ENCODE measurements at regions not wholly inside any gene's neighbourhood (a gene's known extent, or its start where the extent isn't known, plus 50 kb on each side); places are given as distances from the start of the nearest gene placed in this dataset.
A peak's percentile ranks its signal among the peaks of the same experiment; 100 is the strongest.

GRCh38 chr3:156760333-156760732 lies 65.8 kb upstream of the LEKR1 start:
- DNase-seq (ENCODE audit: low read depth) = no peak
- ChIA-PET CTCF (interaction anchor here (0.7 to 3.8 kb wide), 2 partner anchors 8 to 307 kb away, joined by 4 to 17 read pairs; no protein-coding TSS in a partner anchor), POLR2A (interaction anchor here (0.6 kb wide), 1 partner anchor 149 kb away, joined by 5 read pairs; no protein-coding TSS in a partner anchor)
- TF ChIP-seq, protein P1, sequence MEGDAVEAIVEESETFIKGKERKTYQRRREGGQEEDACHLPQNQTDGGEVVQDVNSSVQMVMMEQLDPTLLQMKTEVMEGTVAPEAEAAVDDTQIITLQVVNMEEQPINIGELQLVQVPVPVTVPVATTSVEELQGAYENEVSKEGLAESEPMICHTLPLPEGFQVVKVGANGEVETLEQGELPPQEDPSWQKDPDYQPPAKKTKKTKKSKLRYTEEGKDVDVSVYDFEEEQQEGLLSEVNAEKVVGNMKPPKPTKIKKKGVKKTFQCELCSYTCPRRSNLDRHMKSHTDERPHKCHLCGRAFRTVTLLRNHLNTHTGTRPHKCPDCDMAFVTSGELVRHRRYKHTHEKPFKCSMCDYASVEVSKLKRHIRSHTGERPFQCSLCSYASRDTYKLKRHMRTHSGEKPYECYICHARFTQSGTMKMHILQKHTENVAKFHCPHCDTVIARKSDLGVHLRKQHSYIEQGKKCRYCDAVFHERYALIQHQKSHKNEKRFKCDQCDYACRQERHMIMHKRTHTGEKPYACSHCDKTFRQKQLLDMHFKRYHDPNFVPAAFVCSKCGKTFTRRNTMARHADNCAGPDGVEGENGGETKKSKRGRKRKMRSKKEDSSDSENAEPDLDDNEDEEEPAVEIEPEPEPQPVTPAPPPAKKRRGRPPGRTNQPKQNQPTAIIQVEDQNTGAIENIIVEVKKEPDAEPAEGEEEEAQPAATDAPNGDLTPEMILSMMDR (IDR thresholded peaks at IDR 0.05; ENCODE audit: insufficient read depth, low read depth, low read length) = no peak
- Histone ChIP-seq H3K4me3 (ENCODE audit: low read depth, low read length) (no peak overlapping the region), H3K36me3 (ENCODE audit: control insufficient read depth, insufficient read depth, low read length) (no peaks in the 10 kb centered on the region), H3K27me3 (ENCODE audit: control insufficient read depth, insufficient read depth, low read length) (no peaks in the 10 kb centered on the region)

GRCh38 chr3:156761007-156761406 lies 65.1 kb upstream of the LEKR1 start:
- TF ChIP-seq, protein P1 (IDR thresholded peaks at IDR 0.05; ENCODE audit: insufficient read depth, low read depth, low read length) = no peak
- DNase-seq (ENCODE audit: low read depth) = no peak
- H3K36me3 ChIP-seq (ENCODE audit: control insufficient read depth, insufficient read depth, low read length) = no peaks in the 10 kb centered on the region
- no peak overlapping the region for H3K4me3 ChIP-seq (ENCODE audit: low read depth, low read length)
- no peaks in the 10 kb centered on the region for H3K27me3 ChIP-seq (ENCODE audit: control insufficient read depth, insufficient read depth, low read length)
- ChIA-PET POLR2A (interaction anchor here (0.6 kb wide), 1 partner anchor 148 kb away, joined by 5 read pairs; no protein-coding TSS in a partner anchor), CTCF (interaction anchor here (1.5 to 3.8 kb wide), 2 partner anchors 9 to 23 kb away, joined by 4 to 17 read pairs; no protein-coding TSS in a partner anchor)

DNA sequence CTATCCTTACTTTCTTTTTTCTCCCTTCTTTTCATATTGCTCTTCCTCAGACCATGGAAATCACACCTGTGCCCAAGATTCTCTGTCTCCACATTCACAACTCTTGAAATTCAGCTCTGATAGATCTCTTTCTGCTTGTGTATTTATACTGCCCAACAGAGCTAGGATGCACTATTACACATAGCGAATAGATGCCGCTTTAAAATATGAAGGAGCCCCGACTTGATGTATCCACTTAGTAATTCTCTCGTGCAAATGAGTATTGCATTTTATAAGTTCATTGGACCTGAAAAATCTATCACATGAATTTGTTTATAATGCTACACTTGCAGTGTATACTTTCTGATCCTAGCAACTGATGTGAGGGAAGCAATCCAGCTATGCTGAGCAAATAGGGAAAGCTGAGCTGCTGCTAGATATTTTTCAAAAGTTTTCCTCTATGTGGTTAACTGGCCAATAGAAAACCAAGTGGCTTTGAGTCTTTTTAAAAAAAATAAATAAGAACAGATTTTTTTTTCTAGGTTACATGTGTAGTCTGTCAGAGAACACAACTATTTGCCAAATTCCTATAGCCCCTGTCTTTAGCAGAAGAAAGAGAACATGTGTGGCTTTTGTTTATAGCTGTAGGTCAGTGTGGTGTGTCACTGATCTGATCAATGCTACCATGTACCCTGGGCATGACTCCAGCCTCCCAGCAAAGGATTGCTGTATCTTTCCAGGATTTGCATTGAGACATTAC lies 64.3 kb upstream of the LEKR1 start:
- no peak overlapping the region for H3K4me3 ChIP-seq (ENCODE audit: low read depth, low read length)
- TF ChIP-seq, protein P1 (IDR thresholded peaks at IDR 0.05; ENCODE audit: insufficient read depth, low read depth, low read length) = no peak
- no peak for DNase-seq (ENCODE audit: low read depth)
- no peaks in the 10 kb centered on the region for H3K27me3 ChIP-seq (ENCODE audit: control insufficient read depth, insufficient read depth, low read length)
- POLR2A ChIA-PET = interaction anchor here (1.7 kb wide), 1 partner anchor 11 kb away, joined by 4 read pairs; no protein-coding TSS in a partner anchor
- CTCF ChIA-PET = interaction anchor here (1.4 to 3.8 kb wide), 3 partner anchors 10 to 375 kb away, joined by 4 to 17 read pairs (median 4); no protein-coding TSS in a partner anchor
- no peaks in the 10 kb centered on the region for H3K36me3 ChIP-seq (ENCODE audit: control insufficient read depth, insufficient read depth, low read length)

- ChIA-PET POLR2A (interaction anchor here (0.5 to 1.7 kb wide), 3 partner anchors 12 to 210 kb away, joined by 3 to 4 read pairs (median 4); no protein-coding TSS in a partner anchor), CTCF (interaction anchor here (1.4 to 3.8 kb wide), 2 partner anchors 11 to 374 kb away, joined by 4 to 17 read pairs; no protein-coding TSS in a partner anchor)
- H3K4me3 ChIP-seq (ENCODE audit: low read depth, low read length) = no peak overlapping the region
- no peaks in the 10 kb centered on the region for H3K27me3 ChIP-seq (ENCODE audit: control insufficient read depth, insufficient read depth, low read length)
- TF ChIP-seq, protein P1 (IDR thresholded peaks at IDR 0.05; ENCODE audit: insufficient read depth, low read depth, low read length) = no peak
- DNase-seq (ENCODE audit: low read depth) = peak; percentile 51
- H3K36me3 ChIP-seq (ENCODE audit: control insufficient read depth, insufficient read depth, low read length) = no peaks in the 10 kb centered on the region
These were observed 63.4 kb upstream of the LEKR1 start for GRCh38 chr3:156762631-156763185.

DNA sequence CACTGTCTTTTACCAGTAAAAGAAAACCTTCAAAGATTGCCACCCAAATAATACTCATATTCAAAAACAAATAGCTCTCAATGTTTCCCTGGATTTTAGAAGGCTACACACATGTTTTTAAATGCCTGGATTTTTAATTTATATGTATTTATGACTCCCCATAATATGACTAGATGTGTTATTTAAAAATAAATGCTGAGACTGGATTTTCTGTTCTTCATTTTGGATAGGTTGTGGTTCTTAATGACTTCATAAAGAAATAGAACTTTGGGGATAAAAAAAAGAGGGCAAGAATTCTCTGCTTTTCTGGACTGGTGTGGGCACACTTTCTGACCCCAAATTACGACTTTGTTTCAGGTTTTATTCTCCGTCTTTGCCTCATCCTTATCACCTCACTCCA lies 62.8 kb upstream of the LEKR1 start:
- ChIA-PET POLR2A (interaction anchor here (0.5 to 1.7 kb wide), 3 partner anchors 12 to 210 kb away, joined by 3 to 4 read pairs (median 4); no protein-coding TSS in a partner anchor), CTCF (interaction anchor here (1.4 to 3.8 kb wide), 2 partner anchors 11 to 374 kb away, joined by 4 to 17 read pairs; no protein-coding TSS in a partner anchor)
- Histone ChIP-seq H3K4me3 (ENCODE audit: low read depth, low read length) (no peak overlapping the region), H3K36me3 (ENCODE audit: control insufficient read depth, insufficient read depth, low read length) (no peaks in the 10 kb centered on the region), H3K27me3 (ENCODE audit: control insufficient read depth, insufficient read depth, low read length) (no peaks in the 10 kb centered on the region)
- TF ChIP-seq, protein P1 (IDR thresholded peaks at IDR 0.05; ENCODE audit: insufficient read depth, low read depth, low read length) = no peak
- DNase-seq (ENCODE audit: low read depth) = no peak
